HG02870 (cell line): ENCODE measurements at regions not wholly inside any gene's neighbourhood (a gene's known extent, or its start where the extent isn't known, plus 50 kb on each side); places are given as distances from the start of the nearest gene placed in this dataset.
"Not testable (repeated sequence)": the region's sequence is repeated elsewhere in the genome, so short reads cannot be mapped to it uniquely, and the experiment has no call there.

Experiments used
- ATAC-seq: cut with Tn5 transposase; IDR thresholded peaks from one replicate; pipeline ENCODE4 v1.9.1; 2021; ENCODE audit warnings: mild to moderate bottlenecking, moderate library complexity; ENCODE audit not compliant: unreplicated experiment

GRCh38 chrX:45447331-45447730 lies 246.7 kb upstream of the DIPK2B start:
- no peak for ATAC-seq

GRCh38 chrX:45445745-45446412 lies 245.2 kb upstream of the DIPK2B start:
- no peak for ATAC-seq

DNA sequence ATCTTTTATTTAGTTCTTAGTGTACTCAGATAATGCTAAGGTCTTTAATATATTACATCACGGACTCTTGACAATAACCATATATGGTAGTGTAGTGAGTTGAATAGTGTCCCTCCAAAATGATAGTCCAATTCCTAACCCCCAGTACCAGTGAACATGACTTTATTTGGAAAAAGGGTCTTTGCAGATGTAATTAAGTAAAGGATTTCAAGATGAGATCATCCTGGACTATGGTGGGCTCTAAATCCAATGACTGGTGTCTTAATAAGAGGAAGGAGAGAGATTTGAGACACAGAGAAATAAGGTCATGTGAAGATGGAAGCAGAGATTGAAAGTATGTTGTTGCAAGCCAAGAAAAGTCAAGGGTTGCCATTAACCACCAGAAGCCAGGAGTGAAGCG lies 236.5 kb upstream of the DIPK2B start:
- no peak for ATAC-seq

DNA sequence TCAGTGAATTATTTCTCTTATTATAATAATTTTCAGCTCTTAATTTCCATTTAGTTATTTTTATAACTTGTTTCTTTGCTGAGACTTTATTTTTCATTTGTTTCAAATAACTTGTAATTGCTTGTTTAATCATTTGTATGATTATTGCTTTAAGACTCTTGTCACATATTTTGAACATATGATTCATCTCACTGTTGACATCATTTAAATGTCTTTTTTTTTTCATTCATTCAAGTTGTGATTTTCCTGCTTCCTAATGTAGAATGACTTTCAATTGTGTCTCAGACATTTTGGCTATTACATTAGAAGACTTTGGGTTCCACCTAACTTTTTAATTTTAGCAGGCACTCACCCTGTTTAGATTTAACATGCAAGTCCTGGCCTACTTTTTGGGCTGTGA lies 234.8 kb upstream of the DIPK2B start:
- no peak for ATAC-seq

DNA sequence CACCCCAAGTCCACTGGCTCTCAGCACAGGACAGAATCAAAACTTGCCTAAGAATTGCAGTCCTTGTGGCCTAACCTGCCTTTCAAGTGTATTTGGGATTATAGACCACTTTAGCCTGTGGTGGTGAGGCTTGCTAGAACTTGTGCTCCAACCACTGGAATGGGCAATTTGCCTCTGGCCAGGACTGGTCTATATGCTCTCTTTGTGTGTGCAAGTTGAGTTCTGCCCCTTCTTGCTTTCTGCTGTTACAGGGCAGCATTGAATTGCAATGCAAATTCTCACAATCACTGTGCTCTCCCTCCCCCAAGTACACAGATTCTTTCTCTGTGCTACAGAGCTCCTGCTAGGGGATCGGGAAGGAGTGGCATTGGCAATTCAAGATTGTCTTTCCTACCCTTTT lies 233.6 kb upstream of the DIPK2B start:
- ATAC-seq: no peak

GRCh38 chrX:45428831-45429230 lies 228.2 kb upstream of the DIPK2B start:
- ATAC-seq: no peak

GRCh38 chrX:45424326-45424725 lies 223.7 kb upstream of the DIPK2B start:
- no peak for ATAC-seq

- no peak for ATAC-seq
These were observed 221.7 kb upstream of the DIPK2B start for GRCh38 chrX:45422216-45422925.

GRCh38 chrX:45421806-45422205 lies 221.1 kb upstream of the DIPK2B start:
- ATAC-seq: no peak

- no peak for ATAC-seq
These were observed 203.5 kb upstream of the DIPK2B start for GRCh38 chrX:45404206-45404605.

DNA sequence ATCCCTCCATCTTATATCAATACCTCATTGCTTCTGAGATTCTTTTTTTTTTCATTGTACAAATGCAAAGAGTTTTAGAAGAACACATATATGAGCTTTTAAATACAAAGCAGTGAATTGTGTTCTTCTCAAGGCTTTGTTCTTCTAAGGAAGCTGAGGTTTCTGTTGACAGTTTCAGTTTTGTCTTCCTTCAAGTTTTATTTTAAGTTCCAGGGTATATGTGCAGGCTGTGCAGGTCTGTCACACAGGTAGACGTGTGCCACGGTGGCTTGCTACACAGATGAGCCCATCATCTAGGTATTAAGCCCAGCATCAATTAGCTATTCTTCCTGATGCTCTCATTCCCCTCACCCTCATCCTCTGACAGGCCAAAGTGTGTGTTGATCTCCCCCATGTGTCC lies 201.2 kb upstream of the DIPK2B start:
- ATAC-seq: no peak

- not testable (repeated sequence) for ATAC-seq
These were observed 200.5 kb upstream of the DIPK2B start for GRCh38 chrX:45400951-45401725.

DNA sequence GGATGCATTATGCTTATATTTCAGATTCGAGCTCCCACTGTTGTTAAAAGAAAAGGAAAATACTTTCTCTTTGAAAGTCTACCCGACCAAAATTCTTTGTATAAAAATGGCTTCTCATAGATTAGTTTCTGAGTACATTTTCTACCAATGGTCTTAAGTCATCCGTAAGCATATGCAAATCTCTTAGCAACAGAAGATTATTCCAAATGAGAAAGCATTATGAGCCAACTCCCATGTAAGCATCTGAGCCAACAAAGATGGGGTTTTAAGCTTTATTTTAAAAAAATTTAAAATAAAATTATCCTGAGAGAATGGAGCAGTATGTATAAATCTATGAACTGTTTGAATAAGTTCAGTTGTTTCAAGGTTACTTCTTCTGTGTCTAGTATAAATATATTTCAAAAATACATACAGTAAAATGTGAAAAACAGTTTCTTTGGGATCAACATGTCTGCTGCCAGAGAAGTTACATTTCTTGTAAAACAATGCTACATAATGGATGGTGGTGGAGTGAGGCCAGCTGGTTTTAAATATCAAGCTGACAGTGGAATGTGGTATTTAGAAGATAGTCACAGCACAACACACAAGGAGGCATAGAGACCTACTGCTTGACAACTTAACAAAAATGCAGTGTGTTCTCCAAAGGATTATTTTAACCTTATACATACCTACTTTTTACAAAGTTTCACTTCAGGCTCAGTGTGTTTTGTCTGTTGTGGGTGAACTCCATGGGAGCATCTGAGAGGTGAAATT lies 199.5 kb upstream of the DIPK2B start:
- ATAC-seq: no peak

GRCh38 chrX:45385757-45386156 lies 185.1 kb upstream of the DIPK2B start:
- ATAC-seq: no peak

DNA sequence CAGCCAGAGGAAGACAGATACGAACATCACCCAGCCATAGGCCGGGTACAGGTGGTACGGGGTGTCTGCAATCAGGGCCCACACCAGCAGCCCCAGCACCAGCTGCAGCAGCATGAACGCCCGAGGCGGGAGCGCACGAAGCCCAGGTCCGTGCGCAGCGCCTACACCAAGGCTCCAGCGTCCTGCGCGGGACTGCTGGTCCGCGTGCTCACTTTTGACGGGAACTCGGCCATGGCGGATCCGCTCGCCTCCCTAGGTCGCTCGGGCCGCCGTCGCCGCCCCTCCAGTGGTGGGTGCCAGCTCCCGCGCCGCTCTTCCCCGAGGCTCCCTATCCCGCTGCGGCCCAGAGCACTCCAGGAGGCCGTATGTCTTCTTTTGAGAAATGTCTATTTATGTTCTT lies 181.2 kb upstream of the DIPK2B start:
- no peak for ATAC-seq

- ATAC-seq: no peak
These were observed 180.7 kb upstream of the DIPK2B start for GRCh38 chrX:45381366-45381765.

DNA sequence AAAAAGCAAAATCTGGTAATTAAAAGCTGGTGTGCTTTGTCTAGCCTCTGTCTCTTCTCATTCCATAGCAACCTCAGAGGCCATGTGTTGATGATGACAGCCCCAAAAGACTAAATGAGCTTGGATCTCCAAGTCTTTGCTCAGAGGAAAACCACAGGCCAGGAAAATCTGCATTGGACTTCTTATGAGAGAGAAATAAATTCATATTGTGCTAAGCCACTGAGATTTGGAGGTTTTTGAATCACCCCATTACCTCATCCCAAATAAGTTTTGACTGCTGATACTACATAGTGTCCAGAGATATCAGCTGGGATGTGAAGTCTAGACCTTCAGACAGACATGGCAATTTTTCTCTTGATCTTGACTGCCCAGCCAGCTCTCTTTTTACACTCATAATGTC lies 178.6 kb upstream of the DIPK2B start:
- no peak for ATAC-seq

DNA sequence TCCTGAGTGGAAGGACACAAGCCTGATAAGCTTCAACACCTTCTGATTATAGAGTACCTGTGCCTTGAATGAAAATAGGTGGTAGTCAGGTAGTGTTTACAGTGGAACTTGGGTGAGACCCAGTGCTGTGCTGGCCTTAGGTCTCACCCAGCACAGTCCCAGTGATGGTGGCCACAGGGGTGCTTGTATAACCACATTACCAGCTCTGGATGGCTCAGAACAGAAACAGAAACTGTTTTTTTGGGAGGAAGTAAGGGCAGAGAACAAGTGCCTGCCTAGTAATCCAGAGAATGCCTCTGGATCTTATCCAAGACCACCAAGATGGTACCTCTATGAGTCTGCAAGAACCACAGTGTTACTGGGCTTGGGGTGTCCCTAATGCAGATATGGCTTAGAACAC lies 171.5 kb upstream of the DIPK2B start:
- ATAC-seq: no peak

DNA sequence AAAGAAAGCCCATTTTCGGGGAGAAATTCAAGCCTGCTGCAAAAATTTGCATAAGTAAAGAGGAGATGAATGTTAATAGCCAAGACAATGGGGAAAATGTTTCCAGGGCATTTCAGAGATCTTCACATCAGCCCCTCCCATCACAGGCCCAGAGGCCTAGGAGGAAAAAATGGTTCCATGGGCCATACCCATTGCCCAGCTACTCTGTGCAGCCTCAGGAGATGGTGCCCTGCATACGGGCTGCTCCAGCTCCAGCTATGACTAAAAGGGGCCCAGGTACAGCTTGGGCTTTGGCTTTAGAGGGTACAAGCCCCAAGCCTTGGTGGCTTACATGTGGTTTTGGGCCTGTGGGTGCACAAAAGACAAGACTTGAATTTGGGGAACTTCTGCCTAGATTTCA lies 168.0 kb upstream of the DIPK2B start:
- ATAC-seq: no peak

GRCh38 chrX:45363596-45363995 lies 162.9 kb upstream of the DIPK2B start:
- ATAC-seq: no peak

- ATAC-seq: no peak
These were observed 159.9 kb upstream of the DIPK2B start for GRCh38 chrX:45360571-45360970.
